ENCODE measurements at regions not wholly inside any gene's neighbourhood (a gene's known extent, or its start where the extent isn't known, plus 50 kb on each side); places are given as distances from the start of the nearest gene placed in this dataset.
"Not testable (repeated sequence)": the region's sequence is repeated elsewhere in the genome, so short reads cannot be mapped to it uniquely, and the experiment has no call there.

GRCh38 chr14:105980224-105980623, 453.8 kb downstream of the TMEM121 start:
- Mint-ChIP-seq H3K36me3 (no peaks in the 10 kb centered on the region), H3K27ac (no peak overlapping the region), H3K27me3 (no peaks in the 10 kb centered on the region), H3K4me3 (no peak overlapping the region), H3K4me1 (ENCODE audit: low read depth) (peaks cover 33% of the 10 kb centered on the region), H3K9me3 (no peaks in the 10 kb centered on the region)
- POLR2A ChIA-PET = no interaction called here
- CTCF ChIA-PET = no interaction called here
- intact Hi-C loops (cut with micrococcal nuclease) = no loop called here
- no peak for DNase-seq

GRCh38 chr14:105981517-105982302, 455.3 kb downstream of the TMEM121 start:
- CTCF ChIA-PET = interaction anchor here (0.6 to 1.4 kb wide), 5 partner anchors 20 to 368 kb away, joined by 3 to 4 read pairs (median 3); no protein-coding TSS in a partner anchor
- H3K36me3 Mint-ChIP-seq; POLR2A ChIA-PET; intact Hi-C loops (cut with micrococcal nuclease); H3K27me3 Mint-ChIP-seq; H3K4me3 Mint-ChIP-seq; H3K9me3 Mint-ChIP-seq: not testable (repeated sequence)
- H3K27ac Mint-ChIP-seq = peak overlapping the region; percentile 31
- peak; percentile 53 for DNase-seq
- H3K4me1 Mint-ChIP-seq (ENCODE audit: low read depth) = peaks cover 36% of the 10 kb centered on the region

DNA sequence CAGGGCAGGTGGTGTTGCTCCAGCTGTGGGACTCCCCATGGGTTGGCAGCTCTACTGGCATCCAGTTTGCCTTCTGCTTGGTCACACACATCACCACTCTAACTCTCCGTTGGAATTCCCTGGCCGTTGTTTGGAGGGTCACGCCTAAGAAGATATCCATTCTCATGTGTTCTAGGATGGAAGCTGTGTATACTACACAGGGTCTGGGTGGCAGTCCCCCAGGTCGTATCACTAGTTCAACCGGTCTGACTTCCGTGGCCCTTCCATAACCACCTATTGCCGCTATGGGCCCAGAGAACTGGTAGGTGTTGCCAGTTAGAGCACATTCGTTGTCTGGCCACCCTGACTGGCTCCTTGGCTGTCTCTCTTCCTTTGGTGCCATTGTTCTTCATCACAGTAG, 456.3 kb downstream of the TMEM121 start:
- ChIA-PET POLR2A (no interaction called here), CTCF (interaction anchor here (1.0 to 1.4 kb wide), 3 partner anchors 19 to 305 kb away, joined by 3 to 4 read pairs (median 4); no protein-coding TSS in a partner anchor)
- Mint-ChIP-seq H3K4me1 (ENCODE audit: low read depth) (peaks cover 45% of the 10 kb centered on the region), H3K27ac (no peak overlapping the region), H3K9me3 (no peaks in the 10 kb centered on the region), H3K4me3 (no peak overlapping the region), H3K36me3 (no peaks in the 10 kb centered on the region), H3K27me3 (no peaks in the 10 kb centered on the region)
- intact Hi-C loops (cut with micrococcal nuclease) = no loop called here
- no peak for DNase-seq

- intact Hi-C loops (cut with micrococcal nuclease) = loop anchor here (2.0 kb wide), 1 partner anchor 18 kb away; no protein-coding TSS in a partner anchor
- peaks cover 47% of the 10 kb centered on the region for H3K4me1 Mint-ChIP-seq (ENCODE audit: low read depth)
- POLR2A ChIA-PET = no interaction called here
Measured at GRCh38 chr14:105986894-105987284, 460.5 kb downstream of the TMEM121 start.

DNA sequence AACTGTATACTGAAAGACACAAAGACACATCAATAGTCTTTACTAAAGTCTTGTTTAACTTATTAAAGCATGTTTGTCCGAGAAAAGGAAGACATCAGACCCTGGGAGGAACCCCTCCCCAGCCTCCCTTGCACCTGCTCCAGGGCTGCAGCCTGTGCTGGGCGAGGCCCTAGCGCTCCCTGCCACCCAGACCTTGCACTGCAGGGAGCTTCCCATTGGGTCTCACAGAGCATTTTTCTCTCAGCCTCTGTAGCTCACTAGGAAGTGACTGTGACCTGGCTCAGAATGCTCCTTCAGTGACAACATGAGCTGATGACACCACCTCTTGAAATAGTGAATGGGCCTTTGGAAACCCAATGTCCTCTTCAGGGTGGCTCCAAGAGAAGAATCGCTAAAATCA, 461.2 kb downstream of the TMEM121 start:
- ChIA-PET POLR2A (no interaction called here), CTCF (interaction anchor here (1.1 to 2.0 kb wide), 4 partner anchors 8 to 13 kb away, joined by 4 to 9 read pairs (median 7); no protein-coding TSS in a partner anchor)
- no peak for DNase-seq
- Mint-ChIP-seq H3K36me3 (no peaks in the 10 kb centered on the region), H3K27ac (peak overlapping the region; percentile 52), H3K4me1 (ENCODE audit: low read depth) (peaks cover 40% of the 10 kb centered on the region), H3K27me3 (no peaks in the 10 kb centered on the region), H3K9me3 (no peaks in the 10 kb centered on the region), H3K4me3 (no peak overlapping the region)
- intact Hi-C loops (cut with micrococcal nuclease) = loop anchor here (2.0 kb wide), 1 partner anchor 17 kb away; no protein-coding TSS in a partner anchor

More at GRCh38 chr14:105986894-105987284, 460.5 kb downstream of the TMEM121 start:
- CTCF ChIA-PET = interaction anchor here (1.0 to 2.0 kb wide), 4 partner anchors 9 to 14 kb away, joined by 5 to 9 read pairs (median 7); no protein-coding TSS in a partner anchor
- DNase-seq = no peak
- Mint-ChIP-seq H3K4me3 (no peak overlapping the region), H3K9me3 (no peaks in the 10 kb centered on the region), H3K27me3 (no peaks in the 10 kb centered on the region), H3K27ac (peak overlapping the region; percentile 11), H3K36me3 (no peaks in the 10 kb centered on the region)

- Mint-ChIP-seq H3K4me3 (no peak overlapping the region), H3K9me3 (no peaks in the 10 kb centered on the region), H3K27ac (peak overlapping the region; percentile 59), H3K36me3 (no peaks in the 10 kb centered on the region), H3K27me3 (no peaks in the 10 kb centered on the region), H3K4me1 (ENCODE audit: low read depth) (peaks cover 50% of the 10 kb centered on the region)
- DNase-seq = peak; percentile 74
- ChIA-PET CTCF (interaction anchor here (0.7 to 1.7 kb wide), 3 partner anchors 9 to 55 kb away, joined by 3 to 8 read pairs (median 3); no protein-coding TSS in a partner anchor), POLR2A (interaction anchor here (1.0 kb wide), 1 partner anchor 15 kb away, joined by 3 read pairs; no protein-coding TSS in a partner anchor)
- intact Hi-C loops (cut with micrococcal nuclease) = loop anchor here (10.0 kb wide), 1 partner anchor 125 kb away; no protein-coding TSS in a partner anchor
Measured at GRCh38 chr14:105989566-105990302, 463.4 kb downstream of the TMEM121 start.

DNA sequence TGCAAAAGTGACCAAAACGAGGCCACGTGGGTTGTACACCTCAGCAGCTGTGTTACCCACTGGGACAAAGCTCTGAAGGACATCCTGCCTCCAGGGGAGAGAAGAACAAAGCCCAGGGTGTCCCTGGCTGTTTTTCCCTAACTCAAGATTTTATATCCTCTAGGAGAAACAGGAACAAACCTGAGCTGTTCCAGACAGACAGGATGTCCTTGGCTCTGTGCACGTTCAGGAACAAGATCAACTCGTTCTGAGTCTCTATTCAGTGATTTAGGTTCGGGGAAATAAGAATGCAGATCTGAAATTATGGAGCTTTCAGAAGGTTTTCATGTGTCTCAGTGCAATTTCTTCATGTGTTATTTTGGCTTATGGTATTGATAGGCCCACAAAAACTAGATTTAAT, 465.3 kb downstream of the TMEM121 start:
- H3K36me3 Mint-ChIP-seq, H3K27me3 Mint-ChIP-seq, DNase-seq, H3K4me3 Mint-ChIP-seq, POLR2A ChIA-PET, CTCF ChIA-PET, H3K9me3 Mint-ChIP-seq, H3K27ac Mint-ChIP-seq: not testable (repeated sequence)
- intact Hi-C loops (cut with micrococcal nuclease) = loop anchor here (10.0 kb wide), 1 partner anchor 127 kb away; no protein-coding TSS in a partner anchor
- H3K4me1 Mint-ChIP-seq (ENCODE audit: low read depth) = peaks cover 51% of the 10 kb centered on the region

GRCh38 chr14:105993814-105994213, 467.4 kb downstream of the TMEM121 start:
- DNase-seq = no peak
- H3K27ac Mint-ChIP-seq = no peak overlapping the region
- H3K9me3 Mint-ChIP-seq = no peaks in the 10 kb centered on the region
- peaks cover 42% of the 10 kb centered on the region for H3K4me1 Mint-ChIP-seq (ENCODE audit: low read depth)
- H3K27me3 Mint-ChIP-seq = no peaks in the 10 kb centered on the region
- intact Hi-C loops (cut with micrococcal nuclease) = loop anchor here (10.0 kb wide), 1 partner anchor 129 kb away; no protein-coding TSS in a partner anchor
- ChIA-PET POLR2A (no interaction called here), CTCF (interaction anchor here (0.8 to 1.0 kb wide), 2 partner anchors 19 to 52 kb away, joined by 3 read pairs; no protein-coding TSS in a partner anchor)
- no peak overlapping the region for H3K4me3 Mint-ChIP-seq
- no peaks in the 10 kb centered on the region for H3K36me3 Mint-ChIP-seq

- H3K9me3 Mint-ChIP-seq, H3K4me3 Mint-ChIP-seq, H3K27ac Mint-ChIP-seq, H3K27me3 Mint-ChIP-seq, POLR2A ChIA-PET, H3K36me3 Mint-ChIP-seq, DNase-seq: not testable (repeated sequence)
- CTCF ChIA-PET = interaction anchor here (0.8 to 2.1 kb wide), 4 partner anchors 9 to 99 kb away, joined by 3 to 7 read pairs (median 4); no protein-coding TSS in a partner anchor
- H3K4me1 Mint-ChIP-seq (ENCODE audit: low read depth) = peaks cover 36% of the 10 kb centered on the region
- intact Hi-C loops (cut with micrococcal nuclease) = loop anchor here (5.0 to 10.0 kb wide), 2 partner anchors 48 to 130 kb away; no protein-coding TSS in a partner anchor
Measured at GRCh38 chr14:105995011-105995710, 468.8 kb downstream of the TMEM121 start.

- DNase-seq = not testable (repeated sequence)
- intact Hi-C loops (cut with micrococcal nuclease) = loop anchor here (5.0 to 10.0 kb wide), 2 partner anchors 51 to 134 kb away; no protein-coding TSS in a partner anchor
- H3K4me1 Mint-ChIP-seq (ENCODE audit: low read depth) = peaks cover 45% of the 10 kb centered on the region
Measured at GRCh38 chr14:105998597-105998996, 472.2 kb downstream of the TMEM121 start.

GRCh38 chr14:105999361-106000028, 473.1 kb downstream of the TMEM121 start:
- DNase-seq = peak; percentile 94
- Mint-ChIP-seq H3K27ac (peak overlapping the region; percentile 71), H3K9me3 (no peaks in the 10 kb centered on the region), H3K36me3 (no peaks in the 10 kb centered on the region), H3K4me3 (peak overlapping the region; percentile 52), H3K27me3 (no peaks in the 10 kb centered on the region), H3K4me1 (ENCODE audit: low read depth) (peaks cover 46% of the 10 kb centered on the region)
- ChIA-PET POLR2A (no interaction called here), CTCF (interaction anchor here (0.6 to 1.1 kb wide), 7 partner anchors 10 to 48 kb away, joined by 3 to 7 read pairs (median 3); no protein-coding TSS in a partner anchor)
- intact Hi-C loops (cut with micrococcal nuclease) = loop anchor here (1.0 to 10.0 kb wide), 4 partner anchors 24 to 375 kb away; no protein-coding TSS in a partner anchor

More at GRCh38 chr14:105998597-105998996, 472.2 kb downstream of the TMEM121 start:
- H3K36me3 Mint-ChIP-seq, H3K9me3 Mint-ChIP-seq, H3K27me3 Mint-ChIP-seq, POLR2A ChIA-PET: not testable (repeated sequence)
- CTCF ChIA-PET = interaction anchor here (0.6 to 1.1 kb wide), 6 partner anchors 9 to 47 kb away, joined by 3 to 7 read pairs (median 3); no protein-coding TSS in a partner anchor
- Mint-ChIP-seq H3K4me3 (peak overlapping the region; percentile 45), H3K27ac (peak overlapping the region; percentile 64)

Data from activated CD4-positive, alpha-beta memory T cell treated with anti-CD3 and anti-CD28 coated beads for 36 hours (primary cell).